ENCODE measurements at regions not wholly inside any gene's neighbourhood (a gene's known extent, or its start where the extent isn't known, plus 50 kb on each side); places are given as distances from the start of the nearest gene placed in this dataset.
"Not testable (repeated sequence)": the region's sequence is repeated elsewhere in the genome, so short reads cannot be mapped to it uniquely, and the experiment has no call there.

GRCh38 chr2:89756616-89757015 is 1065.1 kb downstream of the RPIA start:
- not testable (repeated sequence) for TF ChIP-seq POLR2A, CTCF (IDR thresholded peaks at IDR 0.05)

Measured in body of pancreas (tissue), 4 donors.